Hepatic stellate cell (primary cell): ENCODE measurements at regions not wholly inside any gene's neighbourhood (a gene's known extent, or its start where the extent isn't known, plus 50 kb on each side); places are given as distances from the start of the nearest gene placed in this dataset.

ENCODE experiments used
- DNase-seq: peaks from one replicate; pipeline ENCODE4 v3.0.0; 2011; ENCODE audit warnings: low spot score

DNA sequence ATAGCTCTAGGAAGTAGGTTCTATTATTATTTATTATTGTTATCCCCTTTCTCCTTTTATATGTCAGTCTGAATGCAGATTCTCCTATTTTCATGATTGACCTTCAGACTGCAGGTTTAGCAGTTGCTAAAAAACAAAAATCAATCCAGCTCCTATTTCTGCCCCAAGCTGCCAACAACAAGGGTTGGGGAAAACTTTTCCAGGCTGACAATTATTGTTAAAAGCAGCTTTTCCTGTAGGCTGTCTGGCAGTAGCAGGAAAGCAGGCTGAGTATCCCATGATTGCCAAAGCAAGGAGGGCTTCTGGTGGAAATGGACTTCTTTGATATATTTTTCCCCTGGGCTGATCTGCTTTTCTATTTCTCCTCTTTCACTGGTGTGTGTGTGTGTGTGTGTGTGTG is 78.0 kb upstream of the CTLA4 start:
- no peak for DNase-seq

DNA sequence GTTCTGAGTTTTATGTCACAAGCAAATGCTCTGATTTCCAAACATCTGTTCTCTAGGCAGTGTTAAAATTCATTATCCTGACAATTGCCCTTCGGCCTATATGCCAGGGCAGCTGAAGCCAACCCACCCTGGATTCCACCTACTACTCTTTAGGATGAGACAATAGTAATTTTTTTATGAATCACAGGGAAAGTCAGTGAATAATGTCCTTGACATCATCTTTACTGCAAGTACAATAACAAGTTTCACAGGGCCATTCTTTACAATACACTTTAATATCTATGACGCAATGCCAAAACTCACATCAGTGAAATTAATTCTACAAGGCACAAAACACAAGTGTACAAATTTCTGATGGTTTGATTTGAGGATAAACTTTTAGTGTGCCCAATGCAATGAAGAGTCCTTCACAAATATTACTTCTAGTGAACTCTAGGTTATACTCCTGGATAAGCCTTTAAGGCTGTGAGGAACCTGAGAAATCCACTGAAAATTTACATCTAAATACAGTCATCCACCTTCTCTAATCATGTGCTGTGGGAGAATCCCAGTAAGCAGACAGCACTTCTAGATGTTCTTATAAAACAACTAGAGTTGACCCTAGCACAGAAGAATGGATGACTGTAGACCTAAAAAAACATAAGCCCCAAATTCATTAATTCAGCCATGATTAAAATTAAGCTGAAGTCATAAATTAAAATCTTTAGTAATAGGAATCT is 77.3 kb upstream of the CTLA4 start:
- no peak for DNase-seq

DNA sequence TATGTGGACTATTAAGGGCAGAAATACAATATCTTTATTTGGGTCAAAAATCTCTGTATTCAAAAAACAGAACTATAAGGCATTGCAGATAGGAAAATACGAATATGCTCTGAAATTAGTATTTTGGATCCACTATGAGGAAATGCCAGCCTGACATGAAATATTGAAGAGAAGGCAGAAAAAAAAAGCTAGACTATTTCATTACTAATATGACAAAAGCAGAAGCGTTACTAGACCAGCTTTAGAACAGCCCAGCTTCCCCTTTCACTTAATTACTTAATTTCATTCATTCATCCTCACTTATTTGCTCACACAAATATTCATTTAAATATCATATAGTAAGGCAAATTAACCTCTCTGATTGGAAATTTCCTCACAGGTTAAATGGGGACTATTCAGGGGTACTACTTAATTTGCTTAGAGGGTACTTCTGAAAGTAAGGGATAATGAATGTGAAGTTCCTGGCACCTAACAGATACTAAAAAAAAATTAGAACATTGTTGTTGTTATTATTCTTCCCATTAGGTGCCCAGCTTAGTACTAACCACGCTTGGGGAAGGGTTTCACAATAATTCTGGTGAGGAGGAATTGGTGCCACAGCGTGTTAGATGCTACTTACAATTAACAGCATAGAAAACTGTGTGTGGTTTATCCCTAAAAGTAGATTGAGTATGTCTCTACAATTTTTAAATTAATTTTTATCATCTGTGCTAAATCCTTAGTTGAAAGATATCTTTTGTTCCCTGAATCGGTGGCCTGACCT is 71.1 kb upstream of the CTLA4 start:
- no peak for DNase-seq

DNA sequence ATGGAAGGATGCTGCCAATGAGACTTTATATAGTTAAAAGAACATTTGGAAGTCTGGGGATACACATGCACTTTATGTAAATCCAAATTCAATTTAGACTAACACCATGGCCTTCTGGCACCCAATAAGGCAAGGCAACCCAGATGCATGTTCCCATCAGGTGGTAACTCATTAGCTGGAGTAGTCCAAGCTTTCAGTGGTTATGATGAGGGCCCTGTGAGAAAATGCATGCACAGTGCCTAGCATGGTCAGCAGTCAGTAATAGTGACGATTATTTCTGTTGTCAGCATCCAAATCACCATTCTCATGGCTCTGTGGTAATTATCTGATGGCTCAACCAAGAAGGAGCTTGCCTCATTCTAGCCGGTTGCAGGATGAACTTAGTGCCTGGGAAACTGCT is 70.3 kb upstream of the CTLA4 start:
- DNase-seq, result no peak

DNA sequence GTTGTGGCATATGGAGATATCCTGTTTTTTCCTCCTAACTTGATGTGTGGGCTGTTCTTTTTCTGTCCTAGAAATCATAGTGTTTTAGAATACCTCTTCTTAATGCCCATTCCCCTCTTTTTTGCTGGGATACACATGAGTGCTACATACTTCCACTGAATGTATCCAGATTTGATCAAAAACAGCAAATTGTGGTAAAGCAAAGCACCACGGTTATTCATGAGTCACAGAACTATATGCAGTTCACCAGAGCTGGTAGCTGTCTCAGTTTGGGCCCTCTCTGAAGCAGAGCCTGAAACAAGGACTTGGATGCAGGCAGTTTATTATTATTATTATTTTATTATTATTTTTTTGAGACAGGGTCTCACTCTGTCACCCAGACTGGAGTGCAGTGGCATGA is 69.9 kb upstream of the CTLA4 start:
- DNase-seq, result peak; percentile 24

DNA sequence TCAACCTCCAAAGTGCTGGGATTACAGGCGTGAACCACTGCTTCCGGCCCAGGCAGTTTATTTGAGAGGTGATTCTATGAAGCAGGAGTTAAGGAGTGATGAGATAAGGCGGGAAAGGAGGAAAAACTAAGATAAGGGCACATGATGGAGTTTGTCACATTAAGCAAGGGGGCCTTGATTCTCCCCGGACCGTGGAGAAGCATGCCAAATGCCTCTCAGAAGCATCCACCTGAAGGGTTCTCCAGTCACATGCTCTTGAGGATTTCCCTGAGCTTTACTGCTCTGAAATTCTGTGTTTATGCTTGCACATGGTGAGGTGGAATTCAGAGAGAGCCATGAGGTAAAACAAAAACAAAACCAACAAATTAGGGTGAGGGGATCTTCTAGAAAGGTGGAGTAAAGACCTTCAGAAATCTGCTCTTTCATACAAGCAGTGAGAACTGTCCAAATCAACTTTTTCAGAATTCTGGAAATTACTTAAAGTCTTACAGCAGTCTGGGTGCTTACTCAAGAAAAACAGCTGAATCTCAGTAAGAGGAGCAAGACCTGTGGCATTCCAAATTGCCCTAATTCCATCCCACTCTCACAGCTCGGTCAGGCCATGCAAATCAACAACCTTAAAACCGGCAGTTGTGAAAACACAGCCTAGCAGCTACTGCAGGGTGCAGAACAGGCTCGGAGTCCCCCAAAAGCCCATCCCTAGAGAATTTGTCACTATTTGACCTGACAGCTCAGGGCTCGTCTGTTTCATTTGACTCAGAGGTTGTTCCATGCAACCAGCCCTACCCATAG is 69.1 kb upstream of the CTLA4 start:
- no peak for DNase-seq

DNA sequence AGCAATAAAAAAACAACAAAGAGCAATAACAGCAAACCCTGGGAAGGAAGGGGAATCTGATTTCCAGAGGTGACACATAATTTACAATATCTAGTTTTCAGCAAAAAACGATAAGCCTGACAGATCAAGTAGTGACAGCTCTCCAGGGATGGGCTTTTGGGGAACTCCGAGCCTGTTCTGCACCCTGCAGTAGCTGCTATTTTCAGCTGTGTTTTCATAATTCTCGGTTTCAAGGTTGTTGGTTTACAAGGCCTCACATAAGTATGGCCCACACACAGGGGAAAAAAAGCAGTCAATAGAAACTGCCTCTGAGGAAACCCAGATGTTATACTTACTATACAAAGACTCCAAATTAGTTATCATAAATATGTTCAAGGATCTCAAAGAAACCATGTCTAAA is 67.7 kb upstream of the CTLA4 start:
- DNase-seq, result no peak

DNA sequence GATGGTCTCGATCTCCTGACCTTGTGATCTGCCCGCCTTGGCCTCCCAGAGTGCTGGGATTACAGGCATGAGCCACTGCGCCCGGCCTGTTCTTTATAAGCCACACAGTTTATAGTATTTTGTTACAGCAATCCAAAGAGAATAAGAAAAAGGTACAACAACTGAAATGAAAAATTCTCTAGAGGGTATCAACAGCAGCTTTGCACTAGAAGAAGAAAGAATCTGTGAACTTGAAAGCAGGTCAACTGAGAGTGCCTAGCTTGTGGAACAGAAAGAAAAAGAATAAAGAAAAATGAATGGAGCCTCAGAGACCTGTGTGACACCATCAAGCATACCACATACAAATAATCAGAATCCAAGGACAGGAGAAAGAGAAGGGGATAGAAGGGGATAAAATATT is 66.8 kb upstream of the CTLA4 start:
- DNase-seq, result no peak

DNA sequence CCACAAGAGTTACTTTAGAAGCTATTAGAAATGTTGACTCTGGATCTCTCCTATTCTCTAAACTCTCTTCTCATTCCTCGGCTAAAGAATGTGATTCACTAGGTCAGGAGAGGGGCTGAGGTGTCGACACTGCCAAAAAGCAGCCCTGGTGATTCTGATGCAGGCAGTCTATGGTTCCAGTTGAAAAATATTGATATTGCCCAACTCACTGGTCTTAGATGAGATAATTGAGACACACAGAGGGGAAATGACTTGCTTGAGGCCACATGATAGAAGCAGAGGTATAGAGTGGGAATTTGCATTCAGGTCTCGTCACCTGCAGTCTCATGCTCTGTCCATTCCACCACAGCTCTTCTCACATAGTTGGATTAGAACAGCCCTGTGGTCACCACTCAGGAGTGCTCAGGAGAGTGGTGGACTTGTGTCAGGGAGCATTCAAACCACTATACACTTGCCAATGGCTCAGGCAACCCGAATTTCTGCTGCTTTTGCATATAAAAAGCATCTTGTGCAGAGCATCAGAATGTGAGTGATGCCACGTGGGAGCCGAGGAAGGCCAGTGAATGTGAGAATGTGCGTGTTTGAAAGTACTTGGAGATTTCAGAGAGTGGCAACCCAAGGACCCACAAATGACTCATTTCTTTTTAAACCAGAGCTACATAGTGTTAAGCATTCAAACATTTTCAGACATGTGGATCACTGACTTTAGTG is 65.1 kb upstream of the CTLA4 start:
- no peak for DNase-seq

DNA sequence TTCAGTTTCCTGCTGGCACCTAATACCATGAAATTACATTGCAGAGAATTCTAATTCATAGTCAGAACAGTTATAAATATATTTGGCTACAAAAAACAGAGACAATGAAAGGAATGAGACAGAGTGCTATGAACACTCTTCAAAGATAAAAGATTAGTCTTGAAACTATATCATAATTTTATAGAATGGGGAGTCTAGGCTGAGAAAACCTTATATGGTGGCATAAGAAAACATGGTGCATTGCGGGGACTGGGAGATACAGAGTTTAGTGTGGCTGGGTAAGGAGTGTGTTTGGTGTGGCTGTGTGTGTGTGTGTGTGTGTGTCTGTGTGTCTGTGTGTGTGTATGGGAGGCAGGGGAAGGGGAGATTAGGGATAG is 64.5 kb upstream of the CTLA4 start:
- DNase-seq, result no peak

DNA sequence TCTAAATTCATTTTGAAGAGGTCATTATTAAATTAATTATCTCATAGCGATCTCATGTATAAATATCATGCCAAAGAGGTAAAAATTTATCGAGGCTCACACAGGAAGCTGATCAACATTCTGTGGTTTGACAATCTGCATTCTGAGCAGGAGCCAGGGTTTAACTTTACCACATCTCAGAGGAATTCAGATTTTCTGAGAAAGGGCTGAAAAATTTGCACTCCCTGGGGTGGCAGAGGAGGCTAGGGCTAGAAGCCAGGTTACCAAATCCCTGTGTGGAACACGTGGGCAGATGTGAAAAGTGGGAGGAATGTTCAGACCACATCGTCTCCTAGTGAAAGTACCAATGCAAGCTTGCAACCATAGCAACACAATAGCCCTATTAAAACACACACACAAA is 63.5 kb upstream of the CTLA4 start:
- peak; percentile 76 for DNase-seq

DNA sequence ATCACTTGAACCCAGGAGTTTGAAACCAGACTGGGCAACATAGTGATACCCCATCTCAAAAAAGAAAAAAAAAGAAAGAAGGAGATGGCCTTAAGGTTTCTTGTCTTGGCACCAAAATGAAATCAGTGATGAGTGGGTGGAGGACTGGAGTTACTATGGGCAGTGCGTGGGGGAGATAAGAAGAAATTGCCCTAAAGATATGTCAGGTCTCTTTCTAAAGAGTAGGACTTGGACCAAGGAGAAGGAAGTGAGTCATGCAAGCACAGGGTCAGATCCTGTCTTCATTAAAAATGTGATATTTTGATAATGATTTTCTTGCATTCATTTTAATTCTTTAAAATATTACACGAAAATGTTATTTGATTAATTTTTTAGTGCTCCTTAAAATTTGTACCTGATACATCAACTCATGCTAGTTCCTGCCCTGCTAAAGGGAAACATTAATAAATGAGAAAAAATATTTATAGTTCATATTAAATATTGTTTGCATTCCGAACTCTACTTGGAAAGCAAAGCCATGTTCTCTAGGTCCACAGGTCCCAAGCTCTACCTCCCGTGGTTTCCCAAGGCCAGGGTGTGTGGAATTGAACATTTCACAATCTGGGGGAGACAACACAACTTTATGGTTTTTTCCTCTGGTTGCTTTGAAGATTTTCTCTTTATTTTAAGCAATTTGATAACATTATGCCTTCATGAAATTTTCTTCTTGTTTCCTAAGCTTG is 62.6 kb upstream of the CTLA4 start:
- no peak for DNase-seq

DNA sequence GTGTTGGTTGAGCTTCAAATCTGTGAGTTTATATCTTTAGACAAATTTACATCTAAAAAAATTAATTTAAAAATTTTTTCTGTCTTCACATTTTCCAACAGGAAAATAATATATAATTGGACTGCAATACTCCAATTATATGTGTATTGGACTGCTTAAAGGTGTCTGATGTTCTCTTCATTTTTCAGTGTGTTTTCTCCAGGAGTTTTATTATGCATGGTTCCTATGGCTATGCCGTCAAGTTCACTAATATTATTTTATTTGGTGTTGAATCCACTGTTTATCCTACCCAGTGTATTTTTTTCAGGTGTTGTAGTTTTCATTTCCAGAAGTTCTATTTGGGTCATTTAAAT is 62.1 kb upstream of the CTLA4 start:
- no peak for DNase-seq

DNA sequence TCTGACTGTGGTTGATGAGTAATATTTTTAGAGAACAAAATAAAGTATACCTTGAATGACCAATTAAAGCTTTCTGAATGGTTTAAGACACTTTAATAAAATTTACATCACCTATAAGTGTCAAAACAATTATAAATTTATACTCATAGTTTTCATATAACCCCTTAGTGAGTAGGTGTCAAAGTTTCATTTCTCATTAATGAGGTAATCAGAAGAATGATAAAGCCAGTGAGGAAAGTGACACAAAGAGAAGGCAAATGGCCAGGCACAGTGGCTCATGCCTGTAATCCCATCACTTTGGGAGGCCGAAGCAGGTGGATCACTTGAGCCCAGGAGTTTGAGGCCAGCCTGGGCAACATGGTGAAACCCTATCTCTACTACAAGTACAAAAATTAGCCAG is 60.8 kb upstream of the CTLA4 start:
- no peak for DNase-seq

DNA sequence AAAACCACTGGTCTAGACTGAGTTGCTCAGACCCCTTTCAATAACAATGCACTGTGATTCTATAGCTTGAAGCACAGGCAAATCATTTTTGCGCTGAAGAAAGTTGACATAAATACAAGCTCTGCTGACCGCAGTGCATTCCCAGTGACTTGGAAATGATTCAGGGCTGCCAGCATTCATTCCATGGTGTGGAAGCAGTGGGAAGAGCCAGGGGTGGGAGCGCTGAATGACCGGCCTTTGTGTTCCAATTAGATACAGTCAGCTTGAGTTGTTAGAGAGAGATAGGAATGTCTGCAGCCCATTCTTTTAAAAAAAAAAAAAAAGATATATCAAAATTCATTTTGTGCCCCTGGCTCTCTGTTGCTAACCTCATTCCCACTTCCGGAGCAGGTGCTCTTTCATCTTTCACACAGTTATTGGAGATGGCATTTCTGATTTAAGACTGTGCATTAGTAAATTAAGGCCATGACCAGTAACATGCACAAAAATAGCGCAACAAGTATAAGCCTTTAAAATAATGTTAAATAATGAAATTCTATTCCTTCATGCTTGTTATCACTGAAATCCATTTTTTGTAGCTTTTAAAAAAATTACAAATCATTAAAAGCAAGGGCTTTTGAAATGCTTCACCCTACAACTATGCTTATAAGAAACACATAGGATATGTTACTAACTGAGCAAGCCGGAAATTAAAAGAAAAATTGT is 59.4 kb upstream of the CTLA4 start:
- DNase-seq, result peak; percentile 58

DNA sequence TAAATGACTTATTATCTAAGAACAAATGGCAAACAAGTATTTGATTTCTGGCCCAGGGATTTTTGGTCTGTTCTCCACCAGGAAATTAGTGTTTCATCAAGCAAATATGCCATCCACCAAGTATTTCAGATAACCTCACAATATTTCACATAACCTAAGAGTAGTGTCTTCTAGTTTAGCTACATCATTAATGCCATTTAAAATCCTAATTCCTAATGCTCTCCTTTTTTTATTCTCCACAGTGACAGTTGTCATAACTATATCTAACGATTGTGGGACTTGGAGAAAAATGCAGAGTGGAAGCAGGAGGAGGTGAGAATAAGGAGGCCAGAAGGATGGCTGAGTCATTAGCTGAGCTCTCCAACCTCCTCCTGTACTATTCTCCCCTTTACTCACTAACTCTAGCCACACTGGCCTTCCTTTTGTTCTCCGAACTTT is 58.5 kb upstream of the CTLA4 start:
- DNase-seq, result no peak

DNA sequence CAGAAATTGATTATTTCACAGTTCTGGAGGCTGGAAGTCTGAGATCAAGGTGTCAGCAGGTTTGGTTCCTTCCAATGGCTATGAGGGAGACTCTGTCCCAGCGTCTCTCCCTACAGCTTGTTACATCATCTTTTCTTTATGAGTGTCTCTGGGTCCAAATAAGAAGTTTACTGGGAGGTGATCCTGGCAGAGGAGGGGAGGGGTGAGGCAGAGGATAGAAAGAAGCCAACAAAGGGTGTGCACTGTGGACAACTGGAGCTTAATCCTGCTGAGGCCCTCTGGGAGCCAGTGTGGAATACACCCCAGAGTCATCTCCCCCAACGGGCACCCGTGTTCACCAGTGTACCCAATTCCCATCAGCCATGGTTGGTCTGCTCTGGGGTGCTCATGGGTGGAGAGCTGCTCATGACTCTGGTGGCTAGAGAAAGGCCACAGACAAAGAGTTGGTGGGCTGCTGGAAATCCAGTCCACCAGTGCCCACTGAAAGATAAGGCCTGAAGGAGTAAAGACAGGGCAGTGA is 57.5 kb upstream of the CTLA4 start:
- DNase-seq, result no peak

DNA sequence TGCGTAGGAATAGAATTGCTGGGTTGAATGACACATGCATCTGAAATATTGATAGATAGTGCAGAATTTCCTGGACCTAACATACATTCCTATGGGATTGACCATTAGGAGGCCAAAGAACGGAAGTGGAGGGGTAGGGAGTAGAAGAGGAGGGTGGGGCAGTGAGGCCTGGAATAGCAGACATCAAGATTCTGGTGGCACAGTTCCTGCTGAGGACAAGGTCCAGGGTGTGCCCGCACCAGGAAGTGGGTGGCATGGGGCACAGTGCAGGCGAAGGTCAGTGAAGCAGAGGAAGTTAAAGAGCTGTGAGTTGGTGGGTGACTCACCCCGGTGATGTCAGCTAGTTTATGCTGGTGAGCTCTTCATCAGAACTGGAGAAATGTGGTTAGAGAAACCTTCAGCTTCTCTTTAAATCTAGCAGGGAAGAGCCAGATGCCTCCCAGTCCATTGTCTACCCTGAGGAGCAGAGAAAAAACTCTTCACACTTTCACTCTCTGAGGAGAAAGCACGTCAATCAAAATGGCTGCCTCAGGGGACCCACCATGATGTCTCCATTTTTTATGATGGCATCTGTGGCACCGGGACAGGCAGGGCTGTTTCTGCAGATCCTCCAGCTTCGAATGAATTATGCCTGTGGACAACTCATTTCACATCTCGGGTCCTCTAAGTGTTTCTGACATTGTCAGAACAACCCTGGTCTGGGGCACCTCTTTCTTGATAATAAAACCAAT is 55.9 kb upstream of the CTLA4 start:
- peak; percentile 58 for DNase-seq

DNA sequence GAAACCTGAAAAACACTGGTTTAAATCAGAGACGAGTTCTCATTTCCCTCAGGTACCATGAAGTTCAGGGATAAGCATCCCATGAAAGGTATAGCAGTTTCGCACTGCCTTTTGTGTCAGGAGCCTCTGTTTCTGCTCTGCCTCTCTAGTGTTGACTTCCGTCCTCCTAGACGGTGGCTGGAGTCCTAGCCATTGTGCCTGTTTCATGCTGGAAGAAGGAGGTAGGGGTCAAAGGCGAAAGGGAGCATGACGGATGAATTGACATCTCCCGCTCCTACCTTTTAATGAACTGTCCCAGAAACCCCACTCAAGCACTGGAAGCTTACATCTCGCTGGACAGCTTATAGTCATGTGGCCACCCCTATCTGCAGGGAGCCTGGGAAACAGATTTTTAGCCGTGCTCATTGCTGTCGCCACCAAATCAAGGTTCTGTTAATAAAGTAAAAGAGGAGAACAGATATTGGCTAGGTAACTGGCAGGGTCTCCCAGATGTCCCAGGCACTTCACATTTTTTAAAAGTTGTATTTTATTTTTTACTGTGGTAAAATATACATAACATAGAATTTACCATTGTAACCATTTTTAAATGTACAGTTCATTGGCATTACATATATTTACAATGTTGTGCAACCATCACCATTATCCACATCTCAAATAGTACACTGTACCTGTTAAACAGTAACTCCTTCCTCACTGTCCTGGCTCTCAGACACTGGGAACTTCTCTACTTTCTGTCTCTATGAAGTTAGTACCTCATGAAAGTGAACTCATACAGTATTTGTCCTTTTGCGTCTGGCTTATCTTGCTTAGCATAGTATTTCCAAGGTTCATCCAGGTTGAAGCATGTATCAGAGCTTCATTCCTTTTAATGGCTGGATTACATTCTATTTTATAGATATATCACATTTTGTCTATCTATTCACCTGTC is 55.0 kb upstream of the CTLA4 start:
- DNase-seq, result no peak
